Activated naive CD8-positive, alpha-beta T cell treated with anti-CD3 and anti-CD28 coated beads, Interleukin-2, amount 50 U/mL, for 24 hours (primary cell): ENCODE measurements at regions not wholly inside any gene's neighbourhood (a gene's known extent, or its start where the extent isn't known, plus 50 kb on each side); places are given as distances from the start of the nearest gene placed in this dataset.

Experiments
- ATAC-seq: fragments of 150-1000 bp; cut with Tn5 transposase; one replicate; pipeline ENCODE4 v1.10.0; 2021
- DNase-seq: peaks from one replicate; pipeline ENCODE4 v3.0.0; 2021
- H3K27ac Mint-ChIP-seq: one replicate; pipeline ENCODE4 v1.8.0; 2021; ENCODE audit warnings: mild to moderate bottlenecking, mixed read lengths
- H3K27me3 Mint-ChIP-seq: one replicate; pipeline ENCODE4 v1.8.0; 2021; ENCODE audit warnings: mixed read lengths
- H3K36me3 Mint-ChIP-seq: one replicate; pipeline ENCODE4 v1.8.0; 2021; ENCODE audit warnings: low read depth, mixed read lengths
- H3K4me1 Mint-ChIP-seq: one replicate; pipeline ENCODE4 v1.8.0; 2021; ENCODE audit warnings: mixed read lengths
- H3K4me3 Mint-ChIP-seq: one replicate; pipeline ENCODE4 v1.8.0; 2021; ENCODE audit warnings: mild to moderate bottlenecking, moderate library complexity, mixed read lengths
- H3K9me3 Mint-ChIP-seq: one replicate; pipeline ENCODE4 v1.8.0; 2021; ENCODE audit warnings: mixed read lengths

DNA sequence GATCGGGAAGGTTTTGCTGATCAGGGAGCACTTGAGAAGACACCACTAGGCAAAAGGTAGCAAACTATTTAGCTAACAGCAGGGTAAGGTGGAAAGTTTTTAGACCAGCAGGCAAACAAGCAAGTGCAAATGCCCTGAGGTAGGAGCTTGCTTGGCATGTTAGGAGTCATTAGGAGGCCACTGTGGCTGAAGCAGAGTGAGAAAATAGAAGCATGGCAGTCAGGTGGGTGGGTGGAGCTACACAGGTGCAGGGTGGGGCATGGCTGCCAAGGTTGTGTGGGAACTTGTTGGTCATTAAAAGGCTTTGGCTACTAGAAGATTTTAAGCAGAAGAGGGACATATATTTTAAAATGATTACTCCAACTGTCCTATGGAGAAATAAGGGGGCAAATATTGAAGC, 77.3 kb downstream of the EDN1 start:
- Mint-ChIP-seq H3K4me3 (no peak overlapping the region), H3K27ac (no peak overlapping the region), H3K9me3 (no peaks in the 10 kb centered on the region), H3K36me3 (no peaks in the 10 kb centered on the region), H3K4me1 (peaks cover 3% of the 10 kb centered on the region), H3K27me3 (peaks cover 15% of the 10 kb centered on the region)
- DNase-seq: no peak
- ATAC-seq: no peak

DNA sequence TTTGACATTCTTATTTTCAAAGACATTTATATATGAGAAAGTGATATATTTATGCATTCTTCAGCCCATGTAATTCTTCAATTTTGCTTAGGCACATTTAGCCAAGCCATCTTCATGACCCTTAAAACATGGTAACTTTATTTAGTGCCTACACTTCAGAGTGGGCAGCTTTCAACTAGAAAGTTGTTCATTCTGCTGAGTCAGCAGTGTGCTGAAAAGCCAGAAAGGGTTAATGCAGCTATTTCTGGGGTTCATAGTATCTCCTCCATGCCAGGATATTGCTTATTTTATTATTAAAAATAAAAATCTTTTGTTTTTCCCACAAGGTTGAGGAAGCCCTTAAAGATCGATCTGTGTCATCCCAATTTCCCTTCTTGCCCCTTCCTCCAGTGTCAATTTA, 79.2 kb downstream of the EDN1 start:
- H3K27ac Mint-ChIP-seq: no peak overlapping the region
- no peaks in the 10 kb centered on the region for H3K4me1 Mint-ChIP-seq
- DNase-seq: no peak
- H3K27me3 Mint-ChIP-seq: peaks cover 22% of the 10 kb centered on the region
- no peak overlapping the region for H3K4me3 Mint-ChIP-seq
- no peaks in the 10 kb centered on the region for H3K36me3 Mint-ChIP-seq
- no peak for ATAC-seq
- no peaks in the 10 kb centered on the region for H3K9me3 Mint-ChIP-seq

DNA sequence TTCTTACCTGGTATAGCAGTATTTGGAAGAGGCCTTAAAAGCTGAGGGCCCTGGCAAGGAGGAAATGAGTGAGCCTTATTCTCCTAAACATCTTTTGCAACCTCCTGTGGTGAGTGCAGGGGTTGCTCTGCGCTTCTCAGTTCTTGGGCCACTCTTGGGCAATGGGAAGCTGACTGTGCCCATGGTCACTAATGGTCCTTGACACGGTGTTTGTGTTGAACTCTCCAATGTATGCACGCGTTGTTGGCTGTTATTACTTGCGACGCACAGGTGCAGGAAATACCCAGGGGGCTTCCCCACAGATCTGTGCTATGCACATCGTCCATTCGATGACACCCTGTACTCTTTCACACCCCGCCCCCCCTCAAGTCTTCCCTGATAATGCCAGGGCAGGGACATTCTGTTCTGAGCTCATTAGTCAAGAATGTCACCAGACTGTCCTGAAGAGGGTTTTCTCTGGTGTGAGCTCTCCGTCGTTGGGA, 79.7 kb downstream of the EDN1 start:
- ATAC-seq: no peak
- no peaks in the 10 kb centered on the region for H3K4me1 Mint-ChIP-seq

DNA sequence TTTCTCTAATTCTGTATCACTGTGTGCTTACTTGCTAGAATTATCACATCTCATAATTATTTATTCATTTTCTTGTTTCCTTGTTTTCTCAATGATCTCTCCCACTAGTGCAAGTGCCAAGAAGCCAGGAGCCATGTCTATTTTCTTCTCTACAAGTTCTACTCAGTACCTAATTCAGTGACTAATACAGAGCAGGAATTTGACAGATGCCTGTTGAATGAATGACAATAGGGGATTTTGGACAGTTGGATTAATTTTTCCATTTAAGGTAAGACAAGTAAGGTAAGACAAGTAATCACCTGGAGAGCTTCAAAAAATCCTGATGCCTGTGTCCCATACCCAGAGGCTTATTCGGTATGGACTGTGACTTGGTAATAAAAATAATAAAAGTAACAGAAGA, 81.0 kb downstream of the EDN1 start:
- no peak for ATAC-seq
- H3K27me3 Mint-ChIP-seq: peaks cover 24% of the 10 kb centered on the region
- H3K36me3 Mint-ChIP-seq: no peaks in the 10 kb centered on the region
- H3K4me3 Mint-ChIP-seq: no peak overlapping the region
- no peaks in the 10 kb centered on the region for H3K4me1 Mint-ChIP-seq
- H3K27ac Mint-ChIP-seq: no peak overlapping the region
- no peaks in the 10 kb centered on the region for H3K9me3 Mint-ChIP-seq
- DNase-seq: no peak

More for the DNA sequence above, 79.7 kb downstream of the EDN1 start:
- peaks cover 22% of the 10 kb centered on the region for H3K27me3 Mint-ChIP-seq
- H3K9me3 Mint-ChIP-seq: no peaks in the 10 kb centered on the region
- no peaks in the 10 kb centered on the region for H3K36me3 Mint-ChIP-seq
- H3K4me3 Mint-ChIP-seq: no peak overlapping the region
- no peak overlapping the region for H3K27ac Mint-ChIP-seq
- no peak for DNase-seq

DNA sequence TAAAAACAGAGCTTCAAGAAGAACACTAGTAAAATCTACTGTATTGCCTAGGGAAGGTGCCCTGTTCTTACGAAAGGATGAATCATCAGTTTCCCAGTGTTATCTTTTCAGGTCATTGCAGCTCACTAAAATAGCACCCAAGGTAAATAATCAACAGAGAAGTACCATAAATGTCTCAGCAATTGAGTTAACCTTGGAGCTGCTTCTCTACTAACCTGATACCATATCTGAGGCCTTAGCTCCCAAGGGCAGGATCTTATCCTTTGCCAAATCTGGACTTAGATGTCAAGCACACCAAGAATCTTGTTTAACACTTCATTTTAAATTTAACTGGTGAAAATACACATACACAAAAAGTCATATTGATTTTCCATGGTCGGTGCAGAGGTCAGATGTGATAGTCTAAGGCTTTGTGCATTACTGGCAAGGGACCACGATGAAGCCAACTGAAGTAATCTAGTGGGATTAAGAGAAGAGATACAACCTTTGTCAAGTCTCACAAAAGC, 81.5 kb downstream of the EDN1 start:
- no peaks in the 10 kb centered on the region for H3K4me1 Mint-ChIP-seq
- H3K27me3 Mint-ChIP-seq: peaks cover 27% of the 10 kb centered on the region
- no peaks in the 10 kb centered on the region for H3K36me3 Mint-ChIP-seq
- H3K27ac Mint-ChIP-seq: no peak overlapping the region
- ATAC-seq: no peak
- no peak for DNase-seq
- H3K4me3 Mint-ChIP-seq: no peak overlapping the region
- H3K9me3 Mint-ChIP-seq: no peaks in the 10 kb centered on the region

DNA sequence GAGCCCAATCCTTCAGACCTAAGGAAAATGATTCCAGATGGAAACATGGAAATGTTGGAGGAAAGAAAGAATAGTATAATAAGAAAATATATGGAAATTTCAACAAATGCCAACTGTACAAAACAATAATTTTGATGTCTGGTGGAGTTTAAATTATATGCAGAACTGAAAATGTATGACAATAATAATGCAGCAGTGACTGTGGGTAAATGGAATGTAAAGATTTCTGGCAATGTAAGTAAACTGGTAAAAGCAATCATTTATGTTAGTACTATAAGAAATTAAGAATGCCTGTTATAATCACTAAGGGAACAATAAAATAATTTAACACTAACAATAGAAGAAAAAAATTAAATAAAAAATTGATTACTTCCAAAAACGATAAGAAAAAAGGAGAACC, 89.0 kb downstream of the EDN1 start:
- ATAC-seq (no peak), DNase-seq (no peak)
- Mint-ChIP-seq H3K27ac (no peak overlapping the region), H3K36me3 (no peaks in the 10 kb centered on the region), H3K9me3 (no peaks in the 10 kb centered on the region), H3K27me3 (peaks cover 12% of the 10 kb centered on the region), H3K4me1 (no peaks in the 10 kb centered on the region), H3K4me3 (no peak overlapping the region)

DNA sequence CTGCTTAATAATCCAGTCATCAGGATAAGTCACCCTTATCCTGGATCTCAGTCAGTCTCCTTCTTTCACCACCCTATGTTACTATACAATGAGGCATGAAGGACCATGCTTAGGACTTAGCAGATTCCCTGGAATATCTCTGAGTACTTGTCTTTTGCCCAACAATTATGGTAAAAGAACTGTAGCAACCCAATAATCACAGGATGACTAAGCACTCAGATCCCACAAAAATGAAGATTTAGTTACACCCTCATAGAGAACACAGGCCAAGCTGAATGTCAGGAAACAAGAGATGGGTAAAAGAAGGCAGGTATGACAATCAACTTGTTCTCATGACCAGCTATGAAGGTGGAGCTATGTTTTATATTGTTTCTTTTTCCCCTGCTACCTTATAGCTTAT, 91.4 kb downstream of the EDN1 start:
- H3K27me3 Mint-ChIP-seq: peaks cover 8% of the 10 kb centered on the region
- H3K9me3 Mint-ChIP-seq: no peaks in the 10 kb centered on the region
- no peak overlapping the region for H3K4me3 Mint-ChIP-seq
- no peaks in the 10 kb centered on the region for H3K4me1 Mint-ChIP-seq
- H3K27ac Mint-ChIP-seq: no peak overlapping the region
- no peaks in the 10 kb centered on the region for H3K36me3 Mint-ChIP-seq
- ATAC-seq (no peak), DNase-seq (no peak)

DNA sequence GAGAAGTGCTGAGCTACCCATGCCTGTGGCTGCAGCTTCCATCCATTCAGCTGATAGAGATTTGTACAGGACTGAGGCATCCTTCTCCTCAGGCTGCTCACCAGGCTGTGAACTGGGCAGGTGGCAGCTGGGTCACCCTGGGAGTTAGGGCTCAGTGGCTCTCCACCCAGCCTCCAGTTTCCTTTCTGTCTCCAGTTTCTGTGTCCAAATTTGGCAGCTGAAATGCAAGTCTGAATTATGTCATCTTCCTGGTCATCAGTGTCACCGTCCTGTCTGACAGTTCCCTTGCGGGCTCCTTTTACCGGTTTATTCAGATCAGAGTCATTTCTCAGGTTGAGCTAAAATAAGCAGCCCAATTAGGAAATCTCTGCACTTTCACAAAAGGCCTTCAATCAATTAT, 93.3 kb downstream of the EDN1 start:
- Mint-ChIP-seq H3K27ac (no peak overlapping the region), H3K4me3 (no peak overlapping the region)

DNA sequence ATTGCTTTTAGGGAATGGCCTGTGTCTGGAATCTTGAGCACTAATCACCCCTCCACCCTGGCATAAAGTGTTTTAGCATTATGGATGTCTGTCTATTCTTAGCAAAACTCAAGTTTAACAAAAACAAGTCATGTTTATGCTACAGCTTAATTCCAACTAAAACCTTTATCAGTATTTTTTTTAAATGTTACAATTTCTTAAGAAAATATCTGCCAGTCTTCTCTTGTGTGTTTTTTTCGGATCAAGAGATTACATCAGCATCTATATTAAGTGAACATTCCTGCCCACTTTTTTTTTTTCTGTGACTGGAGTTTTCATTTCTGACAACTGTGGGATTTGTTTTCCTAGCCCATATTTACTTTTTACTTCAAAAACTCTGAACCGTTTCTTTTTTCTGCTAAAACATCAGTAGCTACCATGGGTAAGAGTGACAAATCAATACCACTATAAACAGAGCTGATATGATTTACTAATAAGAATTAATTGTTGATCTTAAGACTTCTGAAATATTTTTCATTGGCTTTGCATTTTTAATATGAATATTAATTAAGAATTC, 94.3 kb downstream of the EDN1 start:
- peaks cover 10% of the 10 kb centered on the region for H3K27me3 Mint-ChIP-seq
- H3K4me3 Mint-ChIP-seq: no peak overlapping the region
- no peak for DNase-seq
- H3K36me3 Mint-ChIP-seq: no peaks in the 10 kb centered on the region
- no peaks in the 10 kb centered on the region for H3K4me1 Mint-ChIP-seq
- peaks cover 4% of the 10 kb centered on the region for H3K9me3 Mint-ChIP-seq
- H3K27ac Mint-ChIP-seq: no peak overlapping the region
- no peak for ATAC-seq

More for the DNA sequence above, 93.3 kb downstream of the EDN1 start:
- Mint-ChIP-seq H3K36me3 (no peaks in the 10 kb centered on the region), H3K27me3 (peaks cover 6% of the 10 kb centered on the region), H3K4me1 (no peaks in the 10 kb centered on the region), H3K9me3 (no peaks in the 10 kb centered on the region)
- no peak for ATAC-seq
- DNase-seq: no peak

DNA sequence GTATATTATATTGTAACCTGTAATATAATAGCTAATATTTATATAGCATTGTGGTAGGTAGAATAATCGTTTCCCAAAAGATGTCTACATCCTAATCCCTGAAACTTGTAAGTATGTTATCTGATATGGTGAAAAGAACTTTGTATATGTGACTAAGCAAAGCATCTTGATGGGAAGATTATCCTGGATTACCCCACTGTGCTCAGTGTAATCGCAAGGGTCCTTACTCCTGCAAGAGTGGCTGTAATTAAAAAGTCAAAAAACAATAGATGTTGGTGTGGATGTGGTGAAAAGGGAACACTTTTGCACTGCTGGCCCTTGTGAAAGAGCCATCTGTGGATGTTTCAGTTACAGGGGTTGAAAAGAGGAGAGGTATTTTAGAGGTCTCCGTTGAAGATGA, 95.2 kb downstream of the EDN1 start:
- ATAC-seq (no peak), DNase-seq (no peak)
- Mint-ChIP-seq H3K4me3 (no peak overlapping the region), H3K27me3 (peaks cover 10% of the 10 kb centered on the region), H3K27ac (no peak overlapping the region), H3K4me1 (no peaks in the 10 kb centered on the region), H3K36me3 (no peaks in the 10 kb centered on the region), H3K9me3 (peaks cover 4% of the 10 kb centered on the region)

DNA sequence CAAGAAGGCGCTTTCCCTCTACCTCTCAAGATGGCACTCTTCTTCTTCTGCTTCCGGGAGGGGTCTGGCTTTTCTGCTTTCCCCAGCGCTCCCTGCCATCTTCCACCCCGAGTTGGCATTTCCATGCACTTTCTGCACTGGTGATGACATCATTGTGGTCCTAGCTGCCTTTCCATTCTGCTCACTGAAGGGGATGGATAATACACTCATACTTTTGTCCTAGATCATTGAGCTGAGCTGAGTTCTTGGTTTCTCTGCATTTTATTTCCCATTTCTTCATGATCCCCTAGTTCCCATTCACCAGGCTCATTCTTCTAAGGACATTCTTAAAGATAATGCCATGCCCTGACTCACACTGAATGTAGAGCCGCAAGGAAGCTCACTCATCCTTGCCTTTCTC, 96.7 kb downstream of the EDN1 start:
- Mint-ChIP-seq H3K27me3 (peaks cover 10% of the 10 kb centered on the region), H3K36me3 (no peaks in the 10 kb centered on the region), H3K4me3 (no peak overlapping the region), H3K4me1 (no peaks in the 10 kb centered on the region), H3K27ac (no peak overlapping the region), H3K9me3 (peaks cover 4% of the 10 kb centered on the region)
- DNase-seq (no peak), ATAC-seq (no peak)

DNA sequence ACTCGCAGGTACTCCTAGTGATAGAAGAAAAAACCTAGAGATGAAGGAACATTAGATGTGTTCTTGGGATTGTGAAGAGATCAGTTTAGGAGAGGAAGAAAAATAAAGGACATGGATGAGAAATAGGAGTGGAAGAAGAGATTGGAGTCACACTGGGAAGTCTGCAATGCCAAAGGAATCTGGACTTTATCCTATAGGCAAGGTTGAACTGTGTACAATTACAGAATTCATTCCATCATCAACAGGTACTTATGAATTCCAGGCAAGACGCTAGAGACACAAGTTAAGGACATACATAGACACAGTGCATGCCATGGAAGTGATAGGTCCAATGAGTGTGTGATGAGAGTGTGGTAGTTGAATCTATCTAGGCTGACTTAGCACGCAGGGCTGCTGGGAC, 101.3 kb downstream of the EDN1 start:
- H3K27me3 Mint-ChIP-seq: peaks cover 6% of the 10 kb centered on the region
- H3K9me3 Mint-ChIP-seq: peaks cover 4% of the 10 kb centered on the region
- no peak overlapping the region for H3K27ac Mint-ChIP-seq
- ATAC-seq (no peak), DNase-seq (no peak)
- no peaks in the 10 kb centered on the region for H3K36me3 Mint-ChIP-seq
- H3K4me3 Mint-ChIP-seq: no peak overlapping the region
- no peaks in the 10 kb centered on the region for H3K4me1 Mint-ChIP-seq

DNA sequence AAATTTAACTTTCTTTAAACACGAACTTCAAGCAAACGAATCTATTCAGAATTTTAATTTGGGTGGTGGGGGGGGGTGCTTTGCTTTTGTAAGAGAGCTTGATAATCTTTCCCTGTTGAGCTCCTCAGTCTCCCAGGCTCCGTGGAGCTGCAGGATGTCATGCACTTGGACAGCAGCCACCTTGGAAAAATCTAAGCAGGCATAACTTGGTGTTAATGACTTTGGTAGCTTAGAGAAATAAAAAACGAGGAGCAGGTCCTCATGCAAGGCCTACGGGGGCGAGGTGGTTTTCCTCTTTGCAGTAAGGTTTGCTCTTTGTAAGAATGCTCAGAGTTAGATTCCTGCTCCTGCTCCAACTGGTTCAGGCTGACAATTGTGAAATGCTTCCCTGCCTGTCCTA, 102.3 kb downstream of the EDN1 start:
- no peak overlapping the region for H3K27ac Mint-ChIP-seq
- no peaks in the 10 kb centered on the region for H3K4me1 Mint-ChIP-seq
- no peak for DNase-seq
- peaks cover 4% of the 10 kb centered on the region for H3K9me3 Mint-ChIP-seq
- no peak for ATAC-seq
- H3K36me3 Mint-ChIP-seq: no peaks in the 10 kb centered on the region
- peaks cover 4% of the 10 kb centered on the region for H3K27me3 Mint-ChIP-seq
- no peak overlapping the region for H3K4me3 Mint-ChIP-seq

DNA sequence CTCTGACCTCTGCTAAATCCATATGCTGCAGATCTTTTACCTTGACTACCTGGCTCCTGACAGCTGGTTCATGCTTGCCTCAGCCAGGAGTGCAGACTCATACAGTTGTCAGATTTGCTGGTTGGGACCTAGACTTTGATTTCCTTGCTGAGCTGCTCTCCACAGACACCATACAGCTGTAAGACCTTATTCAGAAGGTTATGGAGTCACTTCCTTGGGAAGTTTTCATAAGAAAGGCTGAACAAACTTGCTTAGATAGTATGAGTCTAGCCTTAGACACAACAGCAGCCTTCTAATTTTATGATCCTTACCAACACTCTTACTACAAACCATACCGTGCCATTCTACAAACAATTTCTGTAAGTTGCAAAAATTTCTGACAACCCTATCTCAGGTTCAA, 102.9 kb downstream of the EDN1 start:
- Mint-ChIP-seq H3K4me1 (no peaks in the 10 kb centered on the region), H3K27ac (no peak overlapping the region), H3K4me3 (no peak overlapping the region), H3K36me3 (no peaks in the 10 kb centered on the region), H3K9me3 (peaks cover 4% of the 10 kb centered on the region), H3K27me3 (peaks cover 4% of the 10 kb centered on the region)
- no peak for DNase-seq
- ATAC-seq: no peak

DNA sequence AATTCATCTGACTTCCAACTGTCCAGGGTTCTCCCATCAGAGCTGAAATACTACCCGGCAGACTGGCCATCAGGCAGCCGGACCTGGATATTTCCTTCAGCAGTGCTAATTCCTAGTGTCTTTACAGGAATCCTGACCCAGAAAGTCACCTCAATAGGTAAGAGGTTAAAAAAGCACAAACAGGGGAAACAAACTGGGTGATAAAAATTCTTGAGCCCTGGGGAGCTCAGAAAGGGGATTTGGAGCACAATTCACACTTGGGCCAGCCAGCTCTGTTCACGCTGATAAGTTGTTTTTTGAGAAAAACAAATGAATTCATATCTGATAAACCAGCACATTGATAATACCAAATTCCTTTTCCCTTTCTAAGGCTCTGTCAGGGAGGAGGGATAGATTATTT, 104.0 kb downstream of the EDN1 start:
- peaks cover 2% of the 10 kb centered on the region for H3K27me3 Mint-ChIP-seq
- H3K36me3 Mint-ChIP-seq: no peaks in the 10 kb centered on the region
- DNase-seq (no peak), ATAC-seq (no peak)
- H3K27ac Mint-ChIP-seq: no peak overlapping the region
- no peaks in the 10 kb centered on the region for H3K4me1 Mint-ChIP-seq
- peaks cover 2% of the 10 kb centered on the region for H3K9me3 Mint-ChIP-seq
- H3K4me3 Mint-ChIP-seq: no peak overlapping the region

DNA sequence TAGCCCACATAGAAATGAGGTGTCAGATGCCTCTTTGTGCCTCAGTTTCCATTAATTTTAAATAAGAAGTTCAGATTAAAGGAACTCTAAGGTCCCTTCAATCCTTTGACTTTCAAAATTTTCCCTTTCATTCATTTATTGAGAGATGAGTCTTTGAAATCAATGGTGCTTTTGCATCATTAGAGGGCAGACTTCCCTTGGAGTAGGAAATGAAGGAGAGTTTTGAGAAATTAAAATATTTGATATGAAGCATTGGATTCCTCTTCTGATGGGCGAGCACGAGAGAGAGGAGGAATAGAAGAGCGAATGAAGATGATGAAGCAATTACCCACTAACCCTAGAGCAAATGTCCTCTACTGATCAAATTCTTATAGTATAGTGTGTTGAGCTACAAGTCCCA, 105.7 kb downstream of the EDN1 start:
- ATAC-seq: no peak
- no peaks in the 10 kb centered on the region for H3K4me1 Mint-ChIP-seq
- H3K4me3 Mint-ChIP-seq: no peak overlapping the region
- H3K9me3 Mint-ChIP-seq: no peaks in the 10 kb centered on the region
- no peaks in the 10 kb centered on the region for H3K27me3 Mint-ChIP-seq
- no peak overlapping the region for H3K27ac Mint-ChIP-seq
- H3K36me3 Mint-ChIP-seq: no peaks in the 10 kb centered on the region
- DNase-seq: no peak
